HUDEP-2 (cell line): ENCODE measurements at regions not wholly inside any gene's neighbourhood (a gene's known extent, or its start where the extent isn't known, plus 50 kb on each side); places are given as distances from the start of the nearest gene placed in this dataset.

Experiments
- DNase-seq, 76 experiments: peaks; one replicate each; lab custom pipeline; 2025; ENCODE audit not compliant: unreplicated experiment in 76 of 76; lab: John Stamatoyannopoulos, UW

DNA sequence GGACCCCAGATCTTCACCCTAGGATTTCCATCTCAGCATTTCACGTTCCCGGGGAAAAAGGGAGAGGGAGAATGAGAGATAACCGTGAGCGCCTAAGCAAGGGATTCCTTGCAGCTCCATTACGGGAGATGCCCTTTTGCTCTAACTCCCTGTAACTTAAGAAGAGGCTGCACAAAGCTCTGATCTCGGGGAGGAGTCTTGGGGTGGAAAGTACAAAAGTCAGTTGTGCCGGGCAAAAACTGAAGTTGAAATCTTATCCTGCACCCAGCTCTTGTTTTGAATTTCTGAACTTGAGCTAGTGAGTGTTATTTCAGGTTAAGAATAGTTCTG lies 256.4 kb upstream of the SOX21 start:
- no peak for DNase-seq

DNA sequence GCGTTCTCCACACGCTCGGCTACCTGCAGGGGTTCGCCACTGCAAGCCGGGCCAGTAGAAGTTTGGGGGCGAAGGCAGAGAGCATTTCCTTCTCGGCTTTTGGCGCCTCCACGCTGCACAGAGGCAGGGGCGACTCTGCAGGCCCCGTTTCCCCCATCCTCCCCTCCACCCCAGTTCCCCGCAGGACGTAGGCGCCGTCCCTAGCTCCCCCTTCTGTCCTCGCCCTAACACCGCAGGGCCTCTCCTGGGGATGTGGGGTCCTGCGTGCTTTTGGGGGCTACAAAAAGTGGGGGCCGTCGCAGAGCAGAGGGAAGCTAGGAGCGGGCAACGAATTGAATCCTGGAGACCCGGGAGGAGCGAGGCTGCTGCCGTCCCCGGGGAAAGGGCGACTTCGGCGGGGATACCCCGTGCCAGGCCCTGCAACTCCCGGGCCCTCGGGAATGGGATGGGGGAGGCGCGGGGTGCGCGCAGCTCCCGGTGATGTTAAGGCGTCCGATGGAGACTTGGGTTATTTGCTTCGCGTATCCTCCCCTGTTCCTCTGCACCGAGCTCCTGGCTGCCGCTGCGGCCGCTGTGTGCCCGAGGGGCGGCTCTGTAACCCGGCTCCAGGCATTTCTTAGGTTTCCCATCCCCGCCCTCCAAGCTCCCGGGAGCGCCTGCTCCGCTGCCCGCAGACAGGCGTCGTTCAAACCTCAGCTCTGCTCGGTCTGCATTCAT lies 255.9 kb upstream of the SOX21 start:
- DNase-seq = peak in 1 of 76 experiments; percentile 3

DNA sequence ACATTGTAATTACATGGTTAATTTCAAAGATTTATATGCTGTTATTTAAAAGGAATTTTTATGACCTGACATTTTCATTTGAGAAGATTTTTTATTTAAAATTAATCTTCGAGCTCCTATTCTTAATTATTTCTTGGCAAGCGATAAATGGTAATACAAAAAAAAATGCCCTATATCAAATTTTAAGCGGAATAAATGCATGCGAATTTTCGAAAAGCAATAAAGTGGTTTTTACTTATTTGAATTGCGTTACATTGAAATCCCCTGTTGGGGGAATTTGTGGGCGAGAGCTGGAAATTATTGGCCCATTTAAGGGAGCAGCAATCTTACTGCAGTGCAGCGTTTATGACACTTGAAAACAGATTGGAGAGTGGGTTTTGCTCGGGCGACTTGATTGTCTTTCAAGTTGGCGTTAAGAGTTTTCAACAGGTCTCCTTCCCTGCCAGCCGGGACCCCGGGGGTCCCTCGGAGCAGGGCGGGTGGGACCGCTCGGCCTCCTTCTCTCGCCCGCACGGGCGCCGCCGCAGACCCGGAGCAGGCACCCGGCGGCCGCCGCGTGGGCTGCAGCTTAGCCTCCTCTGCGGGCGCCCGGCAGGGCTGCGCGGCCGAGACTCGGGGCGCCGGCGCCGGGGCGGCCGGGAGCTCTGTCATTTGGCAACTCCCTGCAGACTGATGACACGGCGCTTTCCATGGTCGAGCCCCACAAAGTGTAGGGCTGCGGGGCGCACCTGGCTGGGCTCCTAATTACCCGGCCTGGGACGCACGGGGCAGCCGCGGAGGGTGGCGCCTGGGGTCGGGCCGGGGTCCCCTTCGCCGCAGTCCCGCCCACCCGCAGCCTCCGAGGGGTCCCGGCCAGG lies 255.1 kb upstream of the SOX21 start:
- peak in 8 of 76 experiments; percentile 2 to 23 (median 14) for DNase-seq

DNA sequence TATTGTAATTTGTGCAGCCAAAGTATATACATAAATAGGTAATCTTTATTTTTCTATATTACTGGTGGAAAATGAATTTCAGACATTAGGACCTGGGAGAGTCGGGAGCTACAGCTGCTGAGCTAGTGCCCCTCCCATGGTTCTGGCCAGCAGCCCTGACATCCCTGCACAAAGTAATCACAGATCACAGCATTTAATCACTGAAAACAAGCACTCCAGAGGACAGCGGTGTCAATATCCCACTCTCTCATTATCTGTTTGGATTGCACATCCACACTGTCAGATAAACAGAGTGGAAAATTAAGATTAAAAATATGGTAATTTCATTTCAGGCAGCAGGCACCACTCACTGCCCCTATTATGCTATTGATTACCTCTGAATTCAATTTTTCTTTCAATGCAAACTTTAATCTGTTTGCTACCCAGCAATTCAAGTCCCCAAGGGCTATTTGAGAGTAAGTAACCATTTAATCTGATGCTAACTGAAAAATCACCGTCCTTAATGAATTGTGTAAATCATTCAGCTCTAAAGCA lies 254.1 kb upstream of the SOX21 start:
- no peak for DNase-seq

DNA sequence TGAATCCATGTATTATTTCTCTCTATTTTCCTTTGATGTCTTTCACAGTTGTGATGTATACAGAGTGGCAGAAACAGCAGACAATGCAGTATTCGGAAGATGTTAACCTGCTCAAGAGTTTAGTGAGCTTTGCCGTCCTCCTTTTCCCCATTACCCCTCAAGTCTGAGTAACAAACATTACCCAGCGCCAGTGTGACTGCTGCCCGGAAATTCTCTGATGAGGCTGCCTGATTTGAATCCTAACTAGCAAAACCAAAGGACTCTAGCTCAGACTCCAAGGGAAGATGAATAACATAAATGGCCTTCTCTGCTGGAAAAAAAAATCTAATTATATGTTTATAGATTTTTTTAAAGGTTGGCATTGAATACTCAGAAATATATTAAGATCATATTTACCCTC lies 247.3 kb upstream of the SOX21 start:
- DNase-seq = no peak

DNA sequence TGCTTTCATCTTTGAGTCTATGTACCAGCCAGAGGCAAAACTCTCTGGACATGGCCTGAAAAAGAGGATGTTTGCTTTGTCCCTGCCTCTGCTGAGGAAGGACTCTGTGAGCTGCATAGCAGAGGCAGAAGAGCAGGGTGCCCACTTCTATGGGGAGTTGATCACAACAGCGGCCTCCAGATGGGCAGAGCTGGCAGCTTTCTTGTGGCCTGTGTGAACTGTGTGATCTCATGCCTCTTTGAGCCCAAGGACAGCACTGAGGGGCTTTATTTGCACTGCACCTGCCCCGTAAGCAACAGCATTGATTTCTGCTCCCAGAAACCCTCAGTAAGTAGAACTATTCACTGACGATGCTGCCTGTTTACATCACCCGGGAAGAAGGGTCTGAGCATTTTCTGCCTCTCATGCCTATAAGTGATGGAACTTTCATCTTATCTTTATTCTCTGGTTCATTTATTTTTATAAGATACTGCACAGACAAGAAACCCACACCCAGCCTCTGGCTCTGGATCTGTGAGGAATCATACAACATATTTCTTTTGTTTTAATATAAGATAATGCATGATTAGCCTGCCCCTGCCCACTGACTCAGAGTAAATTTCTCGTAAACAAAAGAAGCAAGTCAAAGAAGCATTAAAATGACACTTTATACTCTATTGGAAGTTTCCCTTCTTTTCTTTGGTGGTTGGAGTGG lies 244.2 kb upstream of the SOX21 start:
- no peak for DNase-seq

DNA sequence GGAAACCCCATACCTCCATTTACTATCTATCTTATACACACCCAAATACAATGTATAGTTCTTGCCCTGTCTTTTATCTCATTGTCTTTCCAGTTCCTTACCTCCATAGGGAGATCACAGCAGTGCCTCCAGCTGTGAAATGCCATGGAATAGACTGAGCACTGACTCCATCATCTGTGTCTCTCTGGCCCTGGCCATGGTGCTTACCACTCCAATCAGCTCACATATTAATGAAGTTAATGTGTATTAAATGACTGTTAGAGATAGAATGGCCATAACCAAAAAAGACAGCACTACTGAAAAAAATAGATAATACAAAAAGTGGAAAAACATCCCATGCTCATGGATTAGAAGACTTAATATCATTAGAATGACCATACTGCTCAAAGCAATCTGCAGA lies 240.4 kb upstream of the SOX21 start:
- no peak for DNase-seq

DNA sequence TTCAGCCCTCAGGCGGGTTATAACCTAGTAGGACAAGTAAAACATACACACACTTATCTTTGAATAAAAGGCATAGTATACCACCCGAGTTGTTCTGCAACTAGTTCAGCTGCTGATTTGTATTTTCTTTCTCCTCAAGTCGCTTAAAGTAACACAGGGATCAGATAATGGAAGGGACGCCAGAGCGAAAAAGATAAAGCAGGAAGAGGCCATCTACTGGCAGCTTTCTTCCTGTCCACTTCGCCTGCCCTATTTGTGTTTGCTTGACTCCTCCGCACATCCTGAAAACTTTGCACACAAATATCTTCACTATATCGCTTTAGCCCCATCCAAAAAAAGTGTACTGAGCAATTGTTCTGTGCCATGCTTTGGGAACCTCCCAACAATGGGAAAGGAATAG lies 238.0 kb upstream of the SOX21 start:
- peak in 5 of 76 experiments; percentile 2 to 11 (median 4) for DNase-seq

DNA sequence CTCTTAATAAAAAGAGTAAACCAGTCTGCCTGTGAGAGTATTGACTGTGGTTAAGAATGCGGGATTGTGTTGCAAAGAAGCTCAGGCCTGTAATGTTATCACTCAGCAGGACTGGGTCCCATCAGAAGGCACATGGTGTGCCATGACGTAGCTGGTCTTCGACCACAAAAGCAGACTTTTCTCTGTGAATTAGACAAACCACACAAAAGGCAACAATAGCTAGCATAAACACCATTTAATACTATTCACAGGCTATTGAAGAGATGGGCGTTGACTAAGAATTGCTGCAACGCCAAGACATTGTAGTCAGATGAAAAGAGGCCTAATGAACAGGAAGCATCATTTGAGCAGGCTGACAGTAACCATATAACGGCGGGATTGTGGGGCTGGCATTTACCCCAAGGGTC lies 235.6 kb upstream of the SOX21 start:
- no peak for DNase-seq

DNA sequence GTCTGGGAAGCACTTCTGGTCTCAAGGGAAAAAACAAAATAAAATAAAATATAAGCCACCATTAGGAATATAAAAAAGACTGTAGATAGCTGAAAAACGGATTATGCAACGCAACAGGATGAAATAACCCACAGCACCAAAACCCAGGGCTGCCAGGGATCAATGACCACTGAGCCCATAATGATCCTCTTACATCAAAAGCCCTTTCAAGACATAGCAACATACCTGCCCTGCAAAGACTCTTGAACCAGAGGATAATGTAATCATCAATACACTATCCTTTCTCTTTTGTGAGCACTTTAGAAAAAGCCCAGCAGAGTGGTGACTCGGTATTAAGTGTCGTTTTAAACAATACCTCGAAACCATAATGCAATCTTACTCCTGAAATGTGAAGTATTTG lies 235.0 kb upstream of the SOX21 start:
- DNase-seq = no peak

DNA sequence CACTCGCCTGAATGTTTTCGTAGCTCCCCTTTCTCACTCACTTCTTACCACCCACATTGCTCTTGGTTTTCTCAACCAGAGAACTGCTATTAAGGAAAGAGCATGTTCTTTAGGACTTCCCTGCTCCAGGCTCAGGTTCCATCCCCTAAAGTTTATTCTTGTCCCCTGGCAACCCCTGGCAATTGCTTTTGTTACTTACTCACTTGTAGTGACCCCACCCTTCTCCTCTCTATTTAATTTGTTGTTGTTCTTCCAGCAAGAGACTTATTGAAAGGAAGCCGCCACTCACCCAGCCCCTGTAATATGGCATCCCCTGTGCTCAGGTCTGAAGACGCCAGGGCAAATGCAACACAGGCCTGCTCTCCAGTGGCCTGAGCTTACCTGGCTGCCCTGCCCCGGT lies 233.7 kb upstream of the SOX21 start:
- no peak for DNase-seq

DNA sequence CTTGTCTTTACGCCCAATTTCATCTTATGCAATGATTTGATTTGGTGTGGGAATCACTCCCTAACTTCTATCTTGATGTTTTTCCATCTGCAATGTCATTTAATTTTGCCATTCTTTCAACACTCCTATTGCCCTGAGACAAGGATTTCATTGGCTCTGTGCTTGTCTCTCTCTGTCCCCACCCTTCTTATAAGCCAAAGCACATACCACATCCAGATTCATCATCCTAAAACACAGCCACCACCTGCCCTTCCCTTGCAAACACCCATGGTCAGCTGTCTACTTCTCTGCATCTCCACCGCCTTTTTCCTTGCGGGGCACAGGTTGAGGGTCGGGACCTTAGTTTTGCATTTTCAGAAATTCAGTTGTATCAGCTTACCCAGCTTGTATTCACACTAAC lies 225.8 kb upstream of the SOX21 start:
- DNase-seq = no peak

DNA sequence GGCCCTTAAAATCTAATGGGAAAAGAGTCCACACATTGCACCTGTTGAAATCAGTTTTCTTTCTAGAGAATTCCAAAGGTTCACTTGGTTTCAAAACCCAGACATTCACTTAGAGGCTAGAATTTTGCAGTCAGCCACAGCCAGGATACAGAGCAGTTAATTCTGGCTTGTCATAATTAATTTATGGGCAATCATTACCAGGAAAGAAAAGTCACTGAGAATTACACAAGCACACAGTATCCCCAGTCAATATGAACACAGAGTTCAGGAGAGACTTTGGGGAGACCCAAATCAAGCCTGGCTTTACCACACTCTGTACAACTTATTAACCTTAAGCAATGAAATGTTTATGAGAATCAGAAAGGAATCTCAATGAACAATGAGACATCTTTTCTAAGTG lies 224.3 kb upstream of the SOX21 start:
- no peak for DNase-seq

DNA sequence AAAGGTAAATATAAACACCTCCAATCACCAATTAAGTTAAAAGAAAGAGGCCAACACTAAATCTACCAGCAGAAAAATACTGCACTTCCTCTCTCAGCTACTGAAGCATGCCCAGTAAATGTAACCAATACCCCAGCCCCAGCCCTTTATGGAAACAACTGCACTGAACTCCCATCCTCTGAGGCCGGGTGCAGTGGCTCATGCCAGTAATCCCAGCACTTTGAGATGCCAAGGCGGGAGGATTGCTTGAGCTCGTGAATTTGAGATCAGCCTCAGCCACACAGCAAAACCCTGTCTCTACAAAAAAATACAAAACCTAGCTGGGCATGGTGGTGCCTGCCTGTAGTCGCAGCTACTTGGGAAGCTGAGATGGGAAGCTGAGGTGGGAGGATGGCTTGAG lies 221.6 kb upstream of the SOX21 start:
- DNase-seq = no peak

DNA sequence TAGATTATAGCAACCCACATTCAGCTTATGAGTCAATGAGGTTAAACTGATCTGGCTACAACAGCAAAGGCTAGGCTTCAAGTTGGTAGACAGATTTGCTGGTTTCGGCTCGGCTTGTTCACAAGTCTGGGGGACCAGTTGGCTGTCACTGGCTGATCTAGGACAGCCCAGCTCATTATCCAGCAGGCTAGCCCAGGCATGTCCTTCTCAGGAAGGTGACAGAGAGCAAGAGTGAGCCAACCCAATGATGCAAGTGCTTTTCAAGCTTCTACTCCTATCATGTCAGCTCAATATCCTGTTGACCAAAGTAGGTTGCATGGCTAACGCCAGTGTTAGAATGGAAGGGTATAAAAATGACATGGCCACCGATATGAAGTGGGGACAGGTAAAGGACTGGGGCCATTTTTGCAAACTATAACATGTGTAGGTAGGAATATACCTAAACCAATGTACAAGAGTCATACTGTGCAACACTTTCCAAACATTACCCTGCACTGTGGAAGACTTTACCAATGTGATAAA lies 220.9 kb upstream of the SOX21 start:
- no peak for DNase-seq

DNA sequence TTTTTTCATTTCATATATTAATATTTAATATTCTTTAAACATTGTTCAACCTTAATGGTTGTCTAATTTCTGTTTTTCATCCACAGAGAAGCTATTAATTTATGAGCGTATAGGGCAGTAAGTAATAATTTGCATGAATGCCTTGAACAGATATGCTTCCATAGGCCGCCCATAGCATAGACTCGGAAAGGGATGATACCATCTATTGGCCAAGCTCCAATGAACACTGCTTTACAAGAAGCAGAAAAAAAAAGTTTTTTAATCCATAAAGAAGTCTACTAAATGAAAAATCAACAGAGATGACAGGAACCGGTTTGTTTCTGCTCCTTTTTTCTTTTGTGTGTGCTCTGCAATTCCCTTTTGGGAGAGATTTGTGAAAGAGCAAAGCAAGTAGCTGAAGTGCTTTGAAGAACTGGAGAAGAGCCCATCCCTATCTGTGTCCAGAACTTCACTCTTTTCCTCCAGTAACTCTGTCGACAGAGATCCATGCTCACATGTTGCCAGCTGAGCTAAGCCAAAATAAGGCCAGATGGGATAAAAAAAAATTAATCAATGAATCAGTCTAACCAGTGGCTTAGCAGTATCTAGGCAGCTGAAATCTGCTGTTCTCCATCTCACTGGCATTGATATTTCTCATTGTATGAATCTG lies 215.9 kb upstream of the SOX21 start:
- no peak for DNase-seq

DNA sequence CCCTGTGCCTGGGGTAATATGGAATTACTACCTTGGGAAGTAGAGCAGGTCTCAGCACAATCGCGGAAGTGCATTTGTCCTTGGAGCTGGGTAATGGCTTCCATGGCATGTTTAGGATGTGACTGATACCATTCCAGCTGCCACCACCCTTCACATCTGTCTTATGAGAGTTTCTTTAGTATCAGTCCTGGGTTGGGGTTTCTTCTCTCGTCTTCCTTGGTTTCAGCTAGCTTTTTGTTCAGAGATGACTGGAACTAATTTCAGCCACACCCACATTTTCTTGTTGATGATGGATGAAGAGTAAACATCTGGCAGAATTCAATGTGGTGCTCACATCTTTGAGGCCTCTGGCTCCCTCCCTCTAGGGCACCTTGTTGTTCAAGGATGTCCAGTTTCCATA lies 212.9 kb upstream of the SOX21 start:
- no peak for DNase-seq

DNA sequence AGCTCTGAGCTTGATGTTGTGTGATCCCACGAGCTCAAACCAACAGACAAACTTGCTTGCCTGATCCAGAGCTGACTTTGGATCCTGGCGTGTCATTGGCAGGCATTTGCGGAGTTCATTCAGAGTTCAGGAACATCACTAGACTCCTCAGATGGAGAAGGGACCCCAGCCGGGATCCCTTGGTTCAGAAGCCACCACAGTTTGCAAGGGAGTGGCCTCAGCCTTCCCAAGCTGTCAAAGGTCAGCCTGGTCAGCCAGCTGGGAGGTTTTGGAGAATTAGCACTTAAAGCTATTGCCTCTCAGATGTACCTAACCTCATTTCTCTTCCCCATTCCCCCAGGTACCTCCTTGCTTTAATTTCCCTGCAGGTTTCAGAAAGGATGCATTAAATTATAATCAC lies 208.8 kb upstream of the SOX21 start:
- DNase-seq = no peak

DNA sequence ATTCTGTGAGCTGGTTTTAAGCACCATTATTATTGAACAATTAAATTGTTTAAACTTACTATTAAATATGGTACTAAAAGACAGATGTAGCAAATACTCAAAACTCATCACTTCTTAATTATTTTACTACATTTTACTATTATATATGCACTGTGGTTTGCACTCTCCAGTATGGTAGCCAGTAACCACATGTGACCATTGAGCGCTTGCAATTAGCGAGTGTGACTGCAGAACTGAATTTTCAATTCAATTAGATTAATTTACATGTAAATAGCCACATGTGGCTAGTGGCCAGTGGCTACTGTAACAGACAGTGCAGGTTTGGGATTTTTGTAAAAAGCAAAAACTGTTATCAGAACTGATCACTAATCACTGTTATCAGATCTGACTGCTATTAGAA lies 208.2 kb upstream of the SOX21 start:
- no peak for DNase-seq

DNA sequence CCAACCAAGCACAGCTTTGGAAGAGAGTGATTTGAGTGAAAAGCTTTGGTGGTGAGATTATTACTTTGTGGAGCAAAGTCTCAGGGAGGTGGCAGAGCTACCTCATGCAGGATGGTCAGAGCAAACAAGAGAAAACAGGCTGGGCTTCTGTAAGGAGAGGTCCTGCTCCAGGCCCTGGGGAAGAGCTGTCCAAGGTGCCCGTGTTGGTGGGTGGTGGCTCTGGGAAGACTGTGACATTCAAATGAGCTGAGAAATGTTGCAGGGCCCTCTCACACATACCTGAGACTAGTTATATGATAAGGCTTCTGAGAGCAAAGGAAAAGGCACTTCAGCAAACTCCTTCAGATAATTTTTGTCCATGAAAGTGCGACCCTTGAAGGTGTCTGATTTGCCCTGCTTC lies 205.5 kb upstream of the SOX21 start:
- peak in 1 of 76 experiments; percentile 1 for DNase-seq

DNA sequence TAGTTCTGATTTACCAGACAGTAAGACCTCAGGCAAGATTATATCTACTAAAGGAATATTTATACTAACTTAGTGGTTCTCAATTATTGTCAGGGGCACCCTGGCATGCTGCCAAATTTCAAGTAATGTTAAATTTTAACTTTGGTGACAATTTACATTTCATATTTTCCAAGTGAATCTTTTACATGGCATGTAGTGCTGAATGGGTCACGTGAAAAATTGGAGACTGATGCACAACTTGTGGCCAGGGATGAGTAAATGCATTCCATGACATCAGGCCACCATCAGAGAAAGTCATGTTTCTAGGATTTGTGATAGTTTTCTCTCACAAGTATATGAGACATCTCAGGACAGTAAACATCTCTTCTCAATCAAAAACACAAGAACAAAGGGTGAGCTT lies 202.6 kb upstream of the SOX21 start:
- no peak for DNase-seq
